Stimulated activated CD8-positive, alpha-beta memory T cell treated with anti-CD3 and anti-CD28 coated beads, Interleukin-15, amount 100 ng/mL, for 4 hours (primary cell): ENCODE measurements at regions not wholly inside any gene's neighbourhood (a gene's known extent, or its start where the extent isn't known, plus 50 kb on each side); places are given as distances from the start of the nearest gene placed in this dataset.
"Not testable (repeated sequence)": the region's sequence is repeated elsewhere in the genome, so short reads cannot be mapped to it uniquely, and the experiment has no call there.

ENCODE experiments used
- DNase-seq, 2 donors: peaks; one replicate each; pipeline ENCODE4 v3.0.0-alpha.2; 2020; ENCODE audit warnings: low read depth in 2 of 2

GRCh38 chr1:195847957-195848875, 760.0 kb downstream of the KCNT2 start:
- not testable (repeated sequence) for DNase-seq

DNA sequence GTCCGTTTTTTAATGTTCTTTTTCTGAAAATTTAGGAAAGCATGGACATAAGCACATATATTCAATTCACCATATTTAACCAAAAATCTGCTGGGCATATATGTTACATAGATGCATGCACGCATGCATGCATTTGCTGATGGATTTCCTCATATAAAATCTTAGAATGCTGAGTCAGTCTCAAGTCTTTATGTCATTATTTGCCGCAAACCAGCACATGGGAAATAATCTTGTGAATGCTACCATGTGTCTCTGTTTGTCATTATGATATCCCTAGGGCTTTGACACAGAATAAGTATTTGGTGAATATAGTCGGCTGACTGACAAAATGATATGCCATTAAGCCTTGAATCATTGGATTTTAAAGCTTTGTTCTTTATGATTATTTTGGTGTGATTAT, 776.5 kb downstream of the KCNT2 start:
- DNase-seq = no peak

DNA sequence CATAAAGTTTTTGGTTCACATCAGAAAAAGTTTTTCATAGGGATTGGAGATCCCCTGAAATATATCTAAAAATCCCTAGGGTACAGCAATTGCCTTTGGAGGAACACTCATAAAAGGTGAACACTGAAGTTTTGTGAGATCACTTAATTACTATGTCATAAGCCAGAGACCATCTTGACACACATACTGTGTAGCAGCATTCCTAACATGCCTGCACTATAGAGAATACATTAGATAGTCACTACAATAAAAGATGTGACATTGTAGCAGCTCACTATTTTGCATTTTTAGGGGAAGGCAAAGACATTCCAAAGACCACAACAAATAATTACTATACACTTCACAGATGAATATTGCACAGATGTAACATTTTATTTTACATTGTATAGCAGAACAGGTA, 779.9 kb downstream of the KCNT2 start:
- DNase-seq = no peak

- DNase-seq = no peak
These were observed 787.3 kb downstream of the KCNT2 start for GRCh38 chr1:195820925-195821324.

DNA sequence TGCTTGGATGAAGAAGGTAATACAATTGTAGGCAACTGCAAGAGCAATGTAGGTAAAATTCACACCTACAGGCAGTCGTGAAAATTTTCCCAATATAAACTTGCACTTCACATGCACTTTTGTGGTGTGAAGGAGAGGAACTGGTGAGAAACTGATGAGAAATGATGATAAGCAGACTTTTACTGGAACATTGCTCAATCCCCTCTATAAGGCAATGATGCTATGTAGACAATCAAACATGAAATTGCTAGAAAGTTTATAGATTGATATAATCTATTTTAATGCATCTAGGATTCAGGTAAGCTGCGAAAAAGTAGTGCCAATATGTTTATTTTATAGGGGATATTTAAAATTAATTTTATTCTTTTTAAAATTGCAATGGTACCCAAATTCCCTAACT, 802.2 kb downstream of the KCNT2 start:
- DNase-seq = no peak

DNA sequence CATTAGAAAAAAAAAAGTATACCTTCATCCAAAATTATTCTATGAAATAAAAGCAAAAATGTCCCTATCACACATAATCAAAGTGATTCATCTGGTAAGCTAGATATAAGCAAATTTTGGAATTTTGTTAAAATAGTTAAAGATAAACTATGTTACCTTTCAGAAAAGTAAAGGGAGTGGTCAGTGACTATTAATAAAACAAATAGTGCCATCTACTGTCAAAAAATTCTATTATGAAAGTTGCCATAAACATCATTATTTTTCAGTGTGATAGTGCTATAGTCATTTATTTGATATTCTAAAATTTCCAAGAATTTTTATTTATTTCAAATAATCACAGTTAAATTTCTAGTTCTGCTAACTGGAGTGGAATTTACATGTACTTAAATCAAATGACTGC, 803.7 kb downstream of the KCNT2 start:
- no peak for DNase-seq

DNA sequence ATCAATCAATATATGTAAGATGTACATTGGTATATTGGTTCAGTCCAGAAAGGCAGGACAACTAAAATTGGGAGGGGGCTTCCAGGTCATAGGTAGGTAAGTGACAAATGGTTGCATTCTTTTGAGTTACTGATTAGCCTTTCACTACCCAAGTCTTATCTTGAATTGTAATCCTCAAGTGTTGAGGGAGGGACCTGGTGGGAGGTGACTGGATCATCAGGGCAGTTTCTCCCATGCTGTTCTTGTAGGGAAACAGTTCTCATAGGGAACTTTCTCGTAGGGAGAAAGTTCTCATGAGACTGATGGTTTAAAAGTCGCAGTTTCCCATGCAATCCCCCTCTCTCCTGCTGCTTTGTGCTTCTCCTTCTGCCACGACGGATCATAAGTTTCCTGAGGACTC, 809.2 kb downstream of the KCNT2 start:
- DNase-seq = no peak

DNA sequence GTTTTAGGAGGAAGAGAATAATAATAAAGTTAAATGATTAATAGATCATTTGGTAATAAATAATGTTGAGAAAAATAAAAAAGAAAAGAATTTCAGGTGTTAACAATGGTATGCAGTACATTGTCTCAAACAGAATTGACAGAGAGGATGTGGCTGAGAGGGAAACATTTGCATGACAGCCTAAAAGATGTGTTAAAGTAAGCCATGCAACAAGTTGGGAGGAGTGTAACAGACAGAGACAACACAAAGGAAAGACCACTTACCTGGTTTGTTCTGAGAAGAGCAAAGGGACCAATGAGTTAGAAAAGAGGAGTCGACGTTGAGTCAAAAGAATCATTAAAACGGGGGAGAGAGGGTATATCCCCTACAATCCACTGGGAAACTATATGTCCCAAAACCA, 814.0 kb downstream of the KCNT2 start:
- no peak for DNase-seq

DNA sequence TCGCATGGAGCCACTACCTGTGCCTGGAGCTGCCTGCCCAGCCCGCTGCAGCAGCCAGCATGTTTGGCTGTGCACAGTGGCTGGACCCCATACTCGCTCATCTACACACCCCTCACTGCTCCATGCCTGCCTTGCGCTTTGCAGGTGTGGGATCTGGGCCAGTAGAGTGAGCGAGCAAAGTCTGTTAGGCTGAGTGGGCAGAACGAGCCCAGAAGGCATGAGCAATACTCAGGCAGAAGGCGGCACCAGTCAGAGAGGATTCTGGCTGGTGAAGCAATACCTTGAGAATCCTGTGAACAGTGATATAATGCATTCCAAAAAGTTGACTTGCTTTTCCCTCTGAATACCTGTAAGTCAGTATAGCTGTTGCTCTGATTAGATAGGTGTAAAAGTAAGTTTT, 816.4 kb downstream of the KCNT2 start:
- DNase-seq = no peak

GRCh38 chr1:195790514-195791168, 817.6 kb downstream of the KCNT2 start:
- no peak for DNase-seq

GRCh38 chr1:195789321-195789720, 818.9 kb downstream of the KCNT2 start:
- DNase-seq = no peak

DNA sequence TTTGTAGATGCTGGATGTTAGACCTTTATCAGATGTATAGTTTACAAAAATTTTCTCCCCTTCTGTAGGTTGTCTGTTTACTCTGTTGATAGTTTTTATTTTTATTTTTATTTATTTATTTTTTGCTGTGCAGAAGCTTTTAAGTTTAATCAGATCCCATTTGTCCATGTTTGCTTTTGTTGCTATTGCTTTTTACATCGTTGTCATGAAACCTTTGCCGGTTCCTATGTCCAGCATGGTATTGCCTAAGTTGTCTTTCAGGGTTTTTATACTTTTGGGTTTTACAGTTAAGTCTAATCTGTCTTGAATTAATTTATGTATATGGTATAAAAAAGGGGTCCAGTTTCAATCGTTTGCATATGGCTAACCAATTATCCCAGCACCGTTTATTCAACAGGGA, 819.5 kb downstream of the KCNT2 start:
- no peak for DNase-seq

- DNase-seq = no peak
These were observed 822.4 kb downstream of the KCNT2 start for GRCh38 chr1:195785830-195786229.

GRCh38 chr1:195773931-195774330, 834.3 kb downstream of the KCNT2 start:
- no peak for DNase-seq

- no peak for DNase-seq
These were observed 838.8 kb downstream of the KCNT2 start for GRCh38 chr1:195769461-195769860.

DNA sequence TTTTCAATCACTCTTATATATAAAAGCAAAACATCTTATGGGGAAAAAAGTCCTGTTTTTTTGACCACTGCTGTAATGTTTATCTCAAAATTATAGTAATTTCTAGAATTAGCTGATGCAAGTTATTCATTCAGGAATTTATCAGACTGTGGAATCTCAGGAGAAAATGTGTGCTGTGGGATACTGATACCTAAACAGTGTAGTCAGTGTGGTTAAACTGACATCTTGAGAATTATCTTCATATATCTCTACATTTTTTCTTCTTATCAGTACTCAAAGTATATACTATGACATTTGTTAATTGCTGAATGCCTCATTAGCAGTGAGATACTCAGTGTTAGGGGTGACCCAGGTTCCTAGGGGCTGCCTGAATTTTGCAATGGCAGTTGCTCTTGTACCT, 839.3 kb downstream of the KCNT2 start:
- DNase-seq = no peak

GRCh38 chr1:195768377-195768776, 839.9 kb downstream of the KCNT2 start:
- DNase-seq = no peak

DNA sequence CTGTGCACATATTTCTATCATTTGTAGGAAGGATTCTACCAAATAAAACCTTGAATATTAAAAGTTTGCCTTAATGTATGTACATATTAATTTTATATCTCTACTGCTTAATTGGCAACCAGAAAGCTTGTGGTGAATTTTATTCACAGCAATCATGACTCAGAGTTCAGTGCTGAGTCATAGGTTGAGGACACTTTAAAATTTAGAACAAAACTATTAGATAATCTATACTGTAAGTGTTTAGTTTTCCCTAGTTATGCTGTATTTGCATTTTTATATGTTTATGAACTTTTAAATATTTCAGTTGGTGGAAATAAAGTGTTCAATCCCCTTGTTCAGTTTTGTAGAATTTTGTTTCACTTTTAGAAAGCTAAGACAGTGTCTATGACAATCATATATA, 841.5 kb downstream of the KCNT2 start:
- DNase-seq = no peak

DNA sequence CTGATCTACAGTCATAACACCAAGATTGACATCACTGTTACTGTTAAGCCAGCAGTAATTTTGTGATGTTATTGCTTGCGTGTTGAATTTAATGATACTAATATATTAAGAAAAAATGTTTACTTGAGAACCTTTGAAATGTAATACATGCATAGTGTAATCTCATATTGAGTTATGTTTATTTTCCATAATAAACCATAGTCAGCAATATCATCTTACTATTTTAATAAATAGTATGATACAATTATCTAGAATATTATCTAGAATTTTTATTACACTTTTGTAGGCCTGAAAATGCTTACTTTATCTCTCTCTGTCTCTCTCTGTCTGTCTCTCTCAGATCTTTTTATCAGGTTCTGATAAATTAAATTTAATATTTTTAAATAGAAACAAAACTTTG, 843.1 kb downstream of the KCNT2 start:
- DNase-seq = no peak

DNA sequence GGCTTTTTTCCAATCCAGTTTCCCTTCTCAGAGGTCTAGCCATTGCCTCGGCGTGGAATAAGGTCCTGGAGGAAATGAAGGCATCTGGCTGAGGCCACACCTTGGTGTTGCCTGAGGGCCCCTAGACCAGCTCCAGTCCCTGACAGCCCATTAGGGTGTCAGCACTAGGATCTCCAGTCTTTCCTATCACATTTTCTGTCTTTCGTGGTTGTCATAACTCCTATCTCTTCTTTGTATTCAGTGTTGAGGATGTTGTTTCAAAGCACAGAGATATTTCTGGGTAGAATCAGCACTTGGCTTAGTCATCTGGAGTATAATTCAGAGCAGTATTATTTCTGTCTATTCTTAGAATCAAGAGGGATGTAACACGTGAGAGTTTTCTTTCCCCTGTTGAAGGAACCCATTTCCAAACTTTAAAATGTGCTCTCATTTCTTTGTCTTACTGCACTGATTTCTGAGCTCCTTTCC, 844.3 kb downstream of the KCNT2 start:
- DNase-seq = no peak

DNA sequence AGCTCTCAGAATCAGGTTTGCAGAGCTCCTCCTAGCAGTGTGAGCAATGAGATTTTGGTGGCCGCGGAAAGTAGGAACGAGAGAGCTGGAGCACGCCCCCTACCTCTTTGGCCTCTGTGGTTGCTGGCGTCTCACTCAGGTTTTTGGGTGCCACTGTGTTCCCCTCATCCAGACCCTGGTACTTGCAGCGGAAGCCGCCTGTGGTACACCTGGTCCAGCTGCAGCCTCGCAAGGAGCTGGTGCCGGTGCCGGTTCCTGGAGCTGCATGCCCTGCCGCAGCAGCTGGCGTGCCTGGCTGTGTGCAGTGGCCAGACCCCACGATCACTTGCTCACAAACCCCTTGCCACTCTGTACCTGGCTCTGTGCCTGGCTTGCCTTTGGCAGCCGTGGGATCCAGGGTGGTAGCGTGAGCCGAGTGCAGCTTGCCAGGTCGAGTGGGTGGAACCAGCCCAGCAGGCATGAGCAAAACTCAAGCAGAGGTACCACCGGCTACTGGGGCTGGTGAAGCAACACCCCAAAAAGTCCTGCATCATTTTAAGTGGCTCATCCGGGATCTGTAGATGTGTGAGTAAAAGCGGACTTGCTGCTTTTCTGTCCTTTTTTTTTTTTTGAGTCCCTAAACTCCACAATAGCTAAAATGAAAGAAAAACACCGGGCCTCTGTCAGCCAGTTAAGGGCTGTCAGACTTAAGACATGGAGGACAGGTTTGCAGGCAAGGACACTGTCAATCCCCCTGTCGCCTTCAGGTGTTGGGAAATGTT, 844.9 kb downstream of the KCNT2 start:
- no peak for DNase-seq

DNA sequence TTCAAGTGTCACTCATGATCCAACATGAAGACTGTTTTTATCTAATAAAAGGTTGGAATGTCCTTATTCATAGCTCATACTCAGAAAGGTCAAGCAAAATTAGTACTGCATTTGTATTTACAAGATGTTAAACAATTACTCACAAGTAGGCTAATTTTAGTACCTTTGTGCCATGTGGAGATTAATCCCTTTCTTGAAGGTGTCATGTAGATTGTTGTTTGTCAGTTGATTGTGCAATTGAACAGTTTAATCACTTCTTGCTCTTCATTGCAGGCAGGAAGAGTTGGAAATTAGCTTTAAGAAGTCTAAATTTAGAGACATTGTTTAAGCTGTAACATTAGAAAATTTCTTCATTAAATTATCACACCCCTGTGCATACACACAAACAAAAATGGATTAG, 847.1 kb downstream of the KCNT2 start:
- no peak for DNase-seq
